ENCODE measurements at regions not wholly inside any gene's neighbourhood (a gene's known extent, or its start where the extent isn't known, plus 50 kb on each side); places are given as distances from the start of the nearest gene placed in this dataset.

DNA sequence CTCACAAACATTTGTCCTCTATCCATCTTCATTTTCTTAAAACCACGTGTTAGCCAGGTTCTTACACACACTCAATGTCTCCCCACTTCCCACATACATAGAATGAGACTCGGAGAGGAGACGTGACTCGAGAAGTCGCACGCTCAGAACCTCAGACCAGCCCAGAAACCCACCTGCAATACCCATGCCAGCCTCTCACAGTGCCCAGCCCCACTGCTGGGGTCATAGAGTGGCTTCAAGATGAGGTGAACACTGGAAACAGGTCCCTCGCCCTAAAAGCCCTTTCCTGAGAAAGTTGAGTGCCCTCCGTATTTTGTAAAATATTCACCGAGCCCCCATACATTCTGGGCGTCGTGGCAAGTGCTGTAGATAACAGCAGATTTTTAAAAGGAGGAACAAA, 487.4 kb downstream of the EIPR1 start:
- no peak for DNase-seq

DNA sequence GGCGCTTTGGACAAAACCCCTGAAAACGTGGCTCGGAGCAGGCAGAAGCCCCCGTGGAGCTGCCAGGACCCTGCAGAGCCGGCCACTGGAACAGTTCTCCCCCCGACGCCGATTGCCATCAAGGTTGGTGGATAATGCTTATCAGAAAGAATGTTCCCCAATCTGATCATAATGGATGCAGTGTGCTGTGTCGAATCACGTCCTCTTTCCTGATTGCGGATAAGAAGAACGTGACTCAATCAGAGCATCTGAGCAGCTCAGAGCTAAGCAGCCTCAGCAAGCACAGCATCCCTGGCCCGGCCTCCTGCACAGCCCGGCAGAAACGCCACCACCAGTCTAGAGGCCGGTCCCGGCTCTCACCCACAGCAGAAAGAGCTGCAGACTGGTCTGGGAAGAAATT, 488.0 kb downstream of the EIPR1 start:
- no peak for DNase-seq

DNA sequence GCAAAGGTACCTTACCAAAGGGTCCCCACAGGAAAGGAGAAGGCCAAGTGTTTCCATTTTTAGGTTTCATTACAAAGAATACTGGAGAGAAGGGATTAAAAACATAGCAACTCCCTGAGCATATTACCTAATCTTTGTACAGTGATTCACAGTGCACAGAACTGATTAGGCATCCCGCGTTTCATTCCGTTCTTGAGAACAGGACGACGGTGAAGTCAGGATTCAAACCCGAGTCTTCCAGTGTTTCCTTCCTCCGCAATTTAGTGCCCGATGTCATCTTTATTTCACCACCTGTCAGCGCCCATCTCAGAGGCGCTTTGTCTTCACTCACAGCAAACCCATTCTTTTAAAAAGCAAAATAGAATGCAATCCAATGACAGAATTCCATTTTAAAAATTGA, 488.5 kb downstream of the EIPR1 start:
- no peak for DNase-seq

DNA sequence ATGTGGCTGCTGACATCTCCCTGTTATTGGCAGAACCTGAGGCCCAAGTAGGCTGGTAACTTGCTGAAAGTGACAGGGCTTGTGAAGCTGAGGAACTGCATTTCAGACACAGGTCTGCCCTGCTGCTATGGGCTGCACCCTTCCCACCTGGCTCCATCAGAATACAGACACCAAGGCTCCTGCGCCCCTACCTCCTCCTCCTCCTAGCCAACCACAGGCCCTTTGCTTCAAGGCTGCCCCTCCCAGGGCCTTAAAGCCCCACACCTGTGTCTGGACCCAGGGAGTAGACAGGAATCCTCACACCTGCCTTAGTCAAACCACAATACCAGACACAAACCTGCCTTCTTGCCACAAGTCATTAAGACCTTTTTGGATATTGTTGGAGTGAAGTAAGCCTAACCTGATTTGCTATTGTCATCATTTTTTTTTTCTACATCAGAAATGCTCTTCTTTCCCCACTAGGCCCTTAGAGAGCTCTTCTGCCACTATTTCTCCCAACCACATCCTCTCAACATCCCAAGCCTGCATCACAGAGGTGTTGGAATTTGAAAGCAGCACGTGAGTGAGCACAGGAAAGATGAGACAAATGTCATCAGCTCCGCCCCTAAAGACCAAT, 489.7 kb downstream of the EIPR1 start:
- no peak for DNase-seq

DNA sequence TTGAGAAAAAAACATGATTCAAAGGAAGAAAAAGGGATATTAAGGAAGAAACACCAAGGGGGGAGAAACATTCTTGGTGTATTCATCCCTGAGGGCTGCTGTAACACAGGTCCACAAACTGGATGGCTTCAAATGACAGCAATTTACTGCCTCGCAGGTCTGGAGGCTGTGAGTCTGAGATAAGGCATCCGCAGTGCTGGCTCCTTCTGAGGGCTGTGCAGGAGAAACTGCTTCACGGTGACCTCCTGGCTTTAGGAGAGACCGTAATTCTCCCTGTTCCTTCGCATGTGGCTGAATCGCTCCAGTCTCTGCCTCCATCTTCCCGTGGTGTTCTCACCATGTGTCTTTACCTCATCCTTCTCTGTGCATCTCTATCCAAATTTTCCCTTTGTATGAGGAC, 490.7 kb downstream of the EIPR1 start:
- no peak for DNase-seq

DNA sequence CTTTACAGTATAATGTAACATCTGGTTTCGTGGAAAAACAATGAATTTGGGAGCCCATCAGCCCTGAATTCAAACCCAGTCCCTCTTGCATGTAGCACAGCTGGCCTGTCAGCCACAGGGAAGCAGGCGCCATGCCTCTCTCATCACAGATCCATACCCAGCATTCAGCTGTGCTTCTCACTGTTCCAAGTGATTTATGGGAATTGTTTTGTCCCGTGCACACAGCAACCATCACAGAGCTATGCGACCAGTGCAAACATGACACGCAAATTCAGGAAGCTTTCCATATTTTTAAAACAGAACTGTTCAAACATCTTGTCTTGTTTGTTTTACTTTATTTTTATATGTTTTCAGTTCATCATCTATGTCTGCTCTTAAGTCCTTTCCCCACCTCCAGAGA, 496.1 kb downstream of the EIPR1 start:
- no peak for DNase-seq

DNA sequence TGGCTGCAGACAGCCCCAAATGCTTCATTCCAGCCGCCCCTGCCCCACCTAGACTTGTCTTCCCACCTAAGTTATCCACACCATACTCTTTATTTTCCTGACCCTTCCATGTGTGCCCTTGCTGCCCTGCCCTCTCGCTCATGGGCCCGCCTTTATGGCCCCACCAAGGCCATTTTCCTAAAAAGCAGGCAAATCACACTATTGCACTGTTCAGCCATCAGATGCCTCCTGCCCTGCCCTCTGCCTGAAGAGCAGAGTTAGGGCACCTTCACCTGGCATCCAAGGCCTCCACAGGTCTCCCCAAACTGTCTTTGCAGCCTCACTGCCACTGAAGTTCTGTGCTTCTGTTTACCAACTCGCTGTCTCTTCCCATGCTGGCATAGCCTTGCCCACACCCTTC, 496.7 kb downstream of the EIPR1 start:
- no peak for DNase-seq

DNA sequence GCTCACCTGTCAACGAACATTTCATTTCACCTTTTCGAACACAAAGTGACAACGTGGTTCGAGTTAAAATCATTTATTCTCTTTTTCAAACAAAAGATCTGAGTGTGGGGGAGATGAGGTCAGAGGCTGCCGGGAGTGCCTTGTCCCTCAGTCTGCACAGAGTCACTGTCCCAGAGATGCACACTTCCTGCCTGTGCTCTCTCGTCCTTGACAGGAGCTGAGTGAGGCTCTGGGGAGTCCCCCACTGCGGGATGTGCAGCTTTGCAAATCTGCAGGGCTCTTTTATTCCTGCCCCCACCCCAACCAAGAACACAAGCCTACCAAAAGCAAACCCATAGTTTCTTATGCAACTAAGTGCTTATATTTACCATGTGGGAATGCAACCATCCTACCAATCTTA, 497.8 kb downstream of the EIPR1 start:
- no peak for DNase-seq

DNA sequence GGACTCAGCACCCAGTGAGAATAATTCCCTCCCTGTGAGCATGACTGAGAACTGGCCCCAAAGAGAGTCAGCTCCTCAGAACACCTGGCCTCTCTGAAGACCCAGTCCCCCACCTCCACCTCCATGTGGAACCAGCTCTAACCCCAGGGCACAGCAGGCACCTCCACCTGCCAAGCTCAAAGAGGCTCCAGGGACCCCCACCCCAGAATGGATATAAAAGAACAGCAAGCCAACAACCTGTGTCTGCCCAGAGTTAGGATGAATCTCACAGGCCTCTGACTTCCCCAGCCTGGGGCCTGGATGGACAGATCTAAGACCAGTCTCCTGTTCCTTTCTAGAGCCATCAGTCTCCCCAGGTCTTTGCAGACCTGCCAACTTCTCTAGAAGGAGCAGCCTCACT, 498.5 kb downstream of the EIPR1 start:
- no peak for DNase-seq

DNA sequence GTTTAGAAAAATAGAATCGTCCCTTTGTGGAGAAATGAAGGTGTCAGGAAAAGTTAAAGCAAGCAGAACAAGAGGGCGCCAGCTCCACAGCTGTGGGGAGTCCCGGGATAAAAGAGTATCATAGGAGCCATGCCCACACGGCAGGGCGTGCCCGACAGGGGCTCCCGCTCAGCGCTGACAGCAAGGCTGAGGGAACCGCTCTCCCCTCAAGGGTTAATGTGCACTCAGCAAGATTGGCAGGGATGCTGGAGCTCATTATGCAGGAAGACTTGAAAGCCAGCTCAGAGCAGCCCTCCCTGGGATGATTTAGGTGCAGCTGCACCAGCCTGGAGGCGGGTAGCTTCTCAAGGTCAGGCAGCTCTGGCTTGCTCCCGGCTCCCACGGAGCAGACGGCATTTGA, 500.2 kb downstream of the EIPR1 start:
- DNase-seq: no peak

DNA sequence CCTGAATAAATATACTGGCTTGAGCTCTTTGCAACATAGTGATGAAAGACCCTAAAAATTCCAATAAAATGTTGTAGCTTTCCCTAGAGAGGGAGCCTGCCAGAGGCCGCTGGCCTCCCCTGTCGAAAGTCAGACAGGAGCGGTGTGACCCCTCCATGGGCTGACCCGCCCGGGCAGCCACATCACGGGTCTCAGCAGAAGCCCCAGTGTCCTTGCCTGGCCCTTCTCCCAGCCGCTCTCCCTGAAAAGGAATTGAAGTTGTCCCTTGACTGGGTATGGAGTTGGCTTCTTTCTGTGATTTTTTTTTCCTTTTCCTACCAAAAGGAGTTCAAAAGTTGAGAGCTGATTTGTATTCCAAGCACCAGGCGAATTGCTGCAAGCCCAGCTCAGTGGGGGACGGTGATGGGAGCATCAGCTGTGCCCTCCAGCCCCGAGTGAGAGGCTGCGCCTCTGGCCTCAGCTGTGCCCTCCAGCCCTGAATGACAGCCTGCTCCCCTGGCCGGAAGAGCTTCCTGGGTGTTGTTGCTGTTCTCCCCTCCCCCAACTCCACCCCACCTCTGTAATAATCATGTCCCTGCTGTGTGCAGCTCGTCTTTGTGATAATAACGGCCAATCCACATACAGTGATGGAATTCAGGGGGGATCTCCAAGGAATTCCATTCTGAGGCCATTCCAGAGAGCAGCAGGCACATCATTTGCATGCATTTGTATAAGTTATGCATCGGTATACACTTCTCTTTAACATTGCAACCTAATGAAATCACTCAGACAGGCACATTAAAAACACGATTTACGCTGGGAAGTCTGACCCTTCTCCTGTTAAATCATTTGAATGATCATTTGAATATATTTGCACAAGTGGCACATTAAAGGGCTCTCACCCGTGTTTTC, 501.0 kb downstream of the EIPR1 start:
- DNase-seq: no peak

DNA sequence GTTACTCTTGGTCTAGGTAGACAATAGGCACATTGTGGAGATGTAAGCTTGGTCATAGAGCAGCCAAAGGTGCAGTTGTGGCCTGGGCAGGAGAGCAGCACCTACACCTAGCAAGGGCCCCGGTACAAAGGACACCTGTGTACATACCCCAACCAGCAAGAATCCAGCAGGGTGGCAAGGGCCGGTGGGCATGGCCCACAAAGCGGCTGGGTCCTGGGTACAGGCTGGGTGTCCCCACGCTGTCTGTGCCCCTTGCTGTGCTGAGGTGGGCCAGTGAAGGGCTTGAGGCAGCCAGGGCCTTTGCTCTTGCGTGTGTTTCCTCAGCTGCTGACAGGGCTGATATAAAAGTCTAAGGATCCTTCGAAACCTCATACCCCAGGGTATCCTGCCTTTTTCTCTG, 501.8 kb downstream of the EIPR1 start:
- DNase-seq: no peak

DNA sequence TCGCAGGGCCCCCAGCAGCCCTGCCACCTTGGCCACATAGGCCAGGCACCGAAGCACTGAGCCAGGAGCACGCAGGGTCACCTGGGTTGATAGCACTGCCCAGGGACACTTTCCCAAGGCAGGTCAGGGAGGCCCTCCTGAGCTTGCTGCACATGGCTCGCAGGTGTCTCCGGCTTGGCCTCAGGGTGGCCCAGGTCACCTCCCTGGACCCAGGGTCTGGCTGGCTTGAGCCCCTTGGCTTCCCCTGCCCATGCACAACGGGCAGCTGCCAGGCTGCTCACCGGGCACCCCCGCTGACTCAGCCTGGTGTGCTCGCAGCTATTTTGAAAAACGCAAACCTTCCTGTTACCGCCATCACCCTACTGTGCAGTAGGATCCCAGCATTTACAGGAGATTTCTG, 502.3 kb downstream of the EIPR1 start:
- DNase-seq: no peak

DNA sequence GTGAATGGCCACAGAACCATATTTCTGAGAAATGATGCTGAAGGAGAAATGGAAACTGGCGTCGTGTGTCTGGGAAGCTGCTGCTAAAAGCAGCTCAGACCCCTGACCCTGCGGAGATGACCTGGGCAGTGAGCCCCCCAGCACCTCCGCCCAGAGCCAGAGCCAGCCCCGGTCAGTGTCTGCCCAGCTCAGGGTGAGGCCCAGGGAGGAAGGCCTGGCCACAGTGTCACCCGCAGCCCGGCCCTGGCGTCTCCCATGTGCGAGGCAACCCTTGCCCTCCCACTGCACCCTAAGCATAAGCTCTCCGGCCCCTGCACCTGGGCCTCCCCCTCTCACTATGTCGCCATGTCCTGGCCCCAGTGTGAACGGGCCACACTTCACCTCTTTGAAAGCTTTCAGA, 502.8 kb downstream of the EIPR1 start:
- no peak for DNase-seq

DNA sequence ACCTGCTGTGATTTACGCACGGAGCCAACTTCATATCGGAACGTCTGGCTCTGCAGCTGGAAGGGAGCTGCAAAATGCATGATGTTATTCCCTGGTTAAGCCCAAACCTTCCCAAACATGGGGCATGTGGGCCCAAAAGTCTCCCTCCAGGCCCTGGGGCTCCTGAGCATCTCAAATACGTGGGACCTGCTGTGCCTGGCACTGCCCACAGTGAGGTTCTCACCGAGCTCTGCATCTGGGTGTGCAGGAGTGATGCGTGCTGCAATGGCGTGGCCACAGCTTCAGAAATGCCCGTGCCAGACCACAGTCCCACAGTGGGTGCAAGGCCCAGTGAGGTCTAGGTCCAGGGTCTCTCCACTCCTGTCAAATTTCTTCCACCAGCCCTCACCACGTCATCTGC, 503.3 kb downstream of the EIPR1 start:
- DNase-seq: no peak

DNA sequence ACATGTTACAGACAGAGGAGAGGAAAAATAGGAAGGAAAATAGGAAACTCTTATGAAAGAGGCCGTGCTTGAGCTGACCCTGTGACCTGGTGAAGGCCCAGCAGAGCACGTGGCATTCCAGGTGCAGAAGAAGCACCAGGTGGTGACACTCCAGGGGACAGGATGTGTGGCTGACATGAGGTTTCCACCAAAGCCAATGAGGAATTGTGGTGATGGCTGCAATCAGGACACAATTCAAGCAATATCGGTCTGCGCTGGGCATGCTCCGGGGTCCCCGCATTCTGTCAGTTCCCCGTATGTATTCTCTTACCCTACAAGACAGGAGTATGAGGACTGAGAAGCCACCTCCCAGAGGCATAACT, 504.2 kb downstream of the EIPR1 start:
- no peak for DNase-seq

DNA sequence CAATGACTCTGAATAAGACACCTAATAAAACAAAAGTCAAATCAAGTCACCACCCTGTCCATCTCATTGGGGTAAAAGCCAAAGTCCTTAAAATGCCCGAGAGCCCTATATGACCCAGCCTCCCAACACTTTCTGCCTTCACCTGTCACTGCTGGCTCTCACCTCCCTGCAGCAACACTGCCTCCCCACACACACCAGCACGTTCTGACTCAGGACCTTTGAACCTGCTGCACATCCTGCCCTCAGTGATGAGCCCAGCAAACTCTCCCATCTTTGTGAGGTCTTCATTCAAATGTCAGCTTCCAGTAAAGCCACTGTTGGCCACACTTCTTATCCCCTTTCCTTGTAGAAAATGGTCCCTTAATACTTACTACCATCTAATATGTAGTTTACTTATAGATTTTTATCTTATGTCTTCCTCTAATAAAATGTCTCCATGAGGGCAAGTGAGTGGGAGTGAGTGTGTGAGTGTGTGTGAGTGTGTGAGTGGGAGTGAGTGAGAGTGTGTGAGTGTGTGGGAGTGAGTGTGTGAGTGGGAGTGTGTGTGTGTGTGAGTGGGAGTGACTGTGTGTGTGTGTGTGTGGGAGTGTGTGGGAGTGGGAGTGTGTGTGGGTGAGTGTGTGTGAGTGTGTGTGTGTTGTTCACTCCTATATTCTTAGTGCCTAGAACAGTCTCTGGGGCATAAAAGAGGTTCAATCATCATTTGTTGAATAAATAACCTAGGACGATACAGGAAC, 504.7 kb downstream of the EIPR1 start:
- no peak for DNase-seq

DNA sequence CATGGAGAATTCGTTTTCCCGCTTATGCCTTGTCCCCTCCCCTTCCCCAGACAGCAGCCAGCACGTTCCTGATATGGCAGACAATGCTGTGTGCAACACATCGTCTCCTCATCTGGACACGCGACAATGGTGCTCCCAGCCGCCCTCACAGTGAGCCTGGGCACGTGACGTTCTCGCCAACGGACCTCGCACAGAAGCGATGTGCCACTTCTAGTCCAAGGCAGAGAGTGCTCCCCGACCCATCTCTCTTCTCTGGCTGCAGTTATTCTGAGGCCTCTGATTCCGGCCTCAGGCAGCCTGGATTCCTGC, 505.4 kb downstream of the EIPR1 start:
- DNase-seq: no peak

DNA sequence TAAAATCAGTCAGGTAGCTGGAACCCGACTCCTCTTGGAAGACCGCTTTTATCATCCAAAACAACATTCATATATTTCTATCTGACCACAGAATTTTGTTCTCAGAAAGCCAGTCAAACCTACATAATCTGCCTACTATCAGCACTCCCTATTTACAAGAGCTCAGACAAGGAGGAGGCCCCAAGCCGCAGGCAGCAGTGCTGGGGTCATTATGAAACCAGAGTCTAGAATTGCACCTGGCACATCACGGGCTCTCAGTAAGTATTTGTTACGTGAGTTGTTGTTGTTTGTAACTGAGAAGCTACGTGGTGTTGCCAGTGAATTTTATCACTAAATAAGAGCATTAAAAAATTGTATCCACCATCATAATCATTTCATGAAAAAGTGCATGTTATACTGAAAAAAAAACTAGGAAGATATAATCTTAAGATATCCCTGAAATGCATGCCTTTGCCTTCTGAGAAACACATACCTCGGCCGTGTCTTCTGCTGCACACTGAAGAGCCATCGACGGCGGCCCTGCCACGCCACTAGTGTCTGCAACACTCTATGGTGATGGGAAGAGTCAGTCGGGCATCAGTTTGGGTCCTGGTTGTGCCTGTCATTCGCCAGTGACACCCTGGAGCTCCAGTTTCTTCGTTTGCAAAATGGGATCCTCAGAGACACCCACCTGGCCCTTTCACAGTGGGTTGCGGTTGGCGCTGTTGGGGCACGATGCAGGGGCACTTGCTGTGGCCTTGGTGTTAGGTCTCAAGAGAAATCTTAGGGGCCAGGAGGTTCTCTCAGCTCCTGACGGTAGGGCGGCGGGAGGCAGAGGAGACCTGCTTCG, 505.9 kb downstream of the EIPR1 start:
- no peak for DNase-seq

DNA sequence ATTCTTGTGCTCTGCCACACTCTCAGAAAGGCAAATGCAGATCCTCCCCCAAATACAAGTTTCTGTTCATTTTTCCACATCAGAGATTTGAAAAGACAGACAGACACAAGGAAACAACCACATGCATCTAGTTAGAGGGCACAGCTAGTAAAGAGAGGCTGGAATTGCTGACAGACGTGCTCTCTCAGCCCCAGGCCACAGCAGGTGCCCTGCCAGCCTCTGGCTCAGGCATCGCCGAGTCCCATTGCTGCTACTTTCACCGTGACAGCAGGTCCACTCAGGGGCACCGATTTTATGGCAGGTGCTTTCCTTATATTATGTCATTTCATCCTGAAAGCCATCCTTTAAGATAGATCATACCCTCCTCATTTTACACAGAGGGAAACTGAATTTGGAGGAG, 507.5 kb downstream of the EIPR1 start:
- DNase-seq: no peak

DNA sequence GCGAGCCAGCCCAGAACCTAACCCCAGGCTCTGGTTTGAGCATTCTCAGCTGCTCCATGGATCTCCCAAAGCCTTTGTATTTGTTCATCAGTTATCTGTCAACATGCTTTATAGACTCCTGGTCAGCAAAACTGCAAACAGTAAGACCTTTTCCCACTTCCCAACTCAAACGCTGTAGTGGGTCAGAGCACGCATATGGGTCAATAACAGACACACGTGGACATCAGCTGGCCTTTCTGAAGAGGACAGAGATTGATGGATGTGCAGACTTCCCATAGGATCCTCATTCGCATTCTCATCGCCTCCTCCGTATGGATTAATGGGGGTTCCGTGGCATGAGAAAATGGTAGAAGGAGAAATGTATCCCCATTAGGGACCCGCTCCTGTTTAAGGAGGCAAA, 508.1 kb downstream of the EIPR1 start:
- DNase-seq: no peak

DNA sequence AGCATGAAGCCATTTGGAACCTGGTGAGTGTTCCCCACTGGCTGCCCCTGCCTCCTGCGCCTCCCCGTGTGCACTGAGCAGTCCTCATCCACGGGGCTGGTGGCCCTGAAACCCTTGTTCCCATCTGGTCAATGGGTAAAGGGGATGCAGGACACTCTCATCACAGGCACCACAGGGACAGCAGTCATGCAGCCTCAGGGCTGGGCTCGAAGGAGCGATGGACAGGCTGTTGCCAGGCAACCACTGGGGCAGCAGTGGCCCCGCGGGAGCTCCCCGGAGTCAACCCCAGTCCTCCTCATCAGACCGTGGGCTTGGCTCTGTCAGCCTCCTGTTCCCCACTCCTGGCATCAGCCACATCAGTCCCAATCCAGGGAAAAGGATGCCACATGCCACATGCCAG, 509.5 kb downstream of the EIPR1 start:
- DNase-seq: no peak

DNA sequence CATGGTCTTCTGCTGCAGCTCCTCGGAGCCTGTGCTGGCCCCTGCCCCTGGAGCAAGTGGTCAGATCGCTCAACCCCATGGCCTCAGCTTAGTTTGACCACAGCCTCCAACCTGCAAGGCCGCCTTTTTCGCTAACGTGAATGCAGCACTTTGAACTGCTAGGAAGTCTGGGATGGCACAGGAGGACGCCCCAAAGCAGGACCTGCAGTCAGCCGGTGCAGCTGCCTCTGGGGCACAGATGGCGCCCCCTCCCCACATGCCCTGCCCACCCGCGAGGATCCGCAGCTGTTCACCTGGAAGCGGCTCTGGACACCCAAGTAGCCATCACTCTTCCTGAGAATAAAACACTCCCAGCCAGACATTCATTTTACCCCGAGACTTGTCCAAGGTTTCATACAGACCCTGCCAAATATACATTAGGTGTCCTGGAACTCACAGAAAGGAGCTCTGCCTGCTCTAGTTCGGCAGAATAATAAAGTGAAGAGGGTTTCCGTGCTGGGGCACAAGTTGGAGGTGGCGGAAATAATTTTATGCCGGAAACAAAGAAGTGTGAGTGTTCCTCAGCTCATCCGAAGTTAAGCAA, 510.1 kb downstream of the EIPR1 start:
- no peak for DNase-seq

Data from fibroblast of skin of right biceps (primary cell).